Activated CD8-positive, alpha-beta T cell treated with anti-CD3 and anti-CD28 coated beads, Interleukin-2, amount 10 ng/mL, durations not matched to agents 7 days and 5 days (primary cell): ENCODE measurements at regions not wholly inside any gene's neighbourhood (a gene's known extent, or its start where the extent isn't known, plus 50 kb on each side); places are given as distances from the start of the nearest gene placed in this dataset.
"Not testable (repeated sequence)": the region's sequence is repeated elsewhere in the genome, so short reads cannot be mapped to it uniquely, and the experiment has no call there.

Experiments used
- ATAC-seq: fragments of 150-1000 bp; cut with Tn5 transposase; one replicate; pipeline ENCODE4 v1.10.0; 2021; ENCODE audit warnings: moderate library complexity
- CTCF ChIA-PET: fragments of 350-600 bp; sonication (Branson Sonifier 250); formaldehyde crosslinking; loops from one replicate; lab custom pipeline; 2021; ENCODE audit warnings: antibody characterized with exemption; lab: Charles Lee
- POLR2A ChIA-PET: fragments of 350-600 bp; sonication (Branson Sonifier 250); formaldehyde crosslinking; loops from one replicate; lab custom pipeline; 2021; ENCODE audit warnings: antibody characterized with exemption; lab: Charles Lee
- DNase-seq: peaks from one replicate; pipeline ENCODE4 v3.0.0-alpha.2; 2020
- H3K27ac Mint-ChIP-seq: one replicate; pipeline ENCODE4 v1.8.0; 2021; ENCODE audit warnings: mild to moderate bottlenecking, mixed read lengths
- H3K27me3 Mint-ChIP-seq: one replicate; pipeline ENCODE4 v1.8.0; 2021; ENCODE audit warnings: low read depth, mixed read lengths
- H3K36me3 Mint-ChIP-seq: one replicate; pipeline ENCODE4 v1.8.0; 2021; ENCODE audit warnings: low read depth, mixed read lengths
- H3K4me1 Mint-ChIP-seq: one replicate; pipeline ENCODE4 v1.8.0; 2021; ENCODE audit warnings: low read depth, mixed read lengths
- H3K4me3 Mint-ChIP-seq: one replicate; pipeline ENCODE4 v1.8.0; 2021; ENCODE audit warnings: mild to moderate bottlenecking, mixed read lengths
- H3K9me3 Mint-ChIP-seq: one replicate; pipeline ENCODE4 v1.8.0; 2022; ENCODE audit warnings: mixed read lengths; ENCODE audit not compliant: insufficient read depth

DNA sequence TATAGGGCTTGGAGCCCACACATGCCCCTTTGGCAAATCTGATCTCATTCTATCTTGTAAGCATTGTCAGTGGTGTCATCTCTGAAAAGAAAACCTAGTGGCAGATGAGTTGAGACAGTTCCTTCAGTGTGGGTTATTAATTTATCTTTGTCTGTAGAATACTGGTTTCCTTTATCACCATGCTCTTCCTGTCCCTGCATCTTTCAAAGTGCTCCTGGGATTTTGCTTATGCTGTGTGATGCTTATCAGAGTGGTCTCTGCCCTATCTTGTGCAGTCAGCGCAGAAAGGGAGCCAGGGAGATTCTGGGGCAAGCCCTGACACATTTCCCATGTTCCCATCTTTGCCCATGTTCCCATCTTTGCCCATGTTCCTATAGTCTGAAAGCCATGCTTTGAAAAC, 402.9 kb downstream of the RWDD3 start:
- no peaks in the 10 kb centered on the region for H3K36me3 Mint-ChIP-seq
- H3K4me1 Mint-ChIP-seq = no peaks in the 10 kb centered on the region
- CTCF ChIA-PET = no interaction called here
- POLR2A ChIA-PET = no interaction called here
- no peak for ATAC-seq
- H3K4me3 Mint-ChIP-seq = no peak overlapping the region
- no peak for DNase-seq
- H3K27me3 Mint-ChIP-seq = no peaks in the 10 kb centered on the region
- H3K9me3 Mint-ChIP-seq = no peaks in the 10 kb centered on the region
- H3K27ac Mint-ChIP-seq = no peak overlapping the region

DNA sequence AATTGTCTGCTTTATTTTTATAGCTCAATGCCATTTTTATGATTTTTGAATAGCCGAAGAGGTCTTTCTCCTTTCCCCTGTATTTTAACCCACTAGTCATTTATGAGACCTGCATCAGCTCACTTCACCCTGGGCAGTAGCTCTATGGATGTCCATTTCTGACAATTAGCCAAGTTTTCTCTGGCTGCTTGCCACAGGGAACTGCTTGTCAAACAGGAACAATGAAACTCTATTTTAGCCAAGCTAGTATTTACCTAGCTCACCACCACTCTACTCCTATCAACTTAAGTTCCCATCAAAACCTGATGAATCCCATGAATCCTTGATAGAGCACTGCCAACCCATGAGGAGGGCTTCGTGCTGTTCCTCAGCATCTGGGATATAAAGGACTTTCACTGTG, 406.7 kb downstream of the RWDD3 start:
- Mint-ChIP-seq H3K4me3 (no peak overlapping the region), H3K27ac (no peak overlapping the region), H3K27me3 (no peaks in the 10 kb centered on the region), H3K9me3 (no peaks in the 10 kb centered on the region), H3K4me1 (no peaks in the 10 kb centered on the region), H3K36me3 (no peaks in the 10 kb centered on the region)
- ChIA-PET POLR2A (interaction anchor here (0.6 kb wide), 1 partner anchor 28 kb away, joined by 3 read pairs; no protein-coding TSS in a partner anchor), CTCF (no interaction called here)
- DNase-seq (no peak), ATAC-seq (no peak)

- Mint-ChIP-seq H3K27me3 (no peaks in the 10 kb centered on the region), H3K4me1 (no peaks in the 10 kb centered on the region), H3K27ac (no peak overlapping the region), H3K36me3 (no peaks in the 10 kb centered on the region), H3K4me3 (no peak overlapping the region), H3K9me3 (no peaks in the 10 kb centered on the region)
- ChIA-PET CTCF (no interaction called here), POLR2A (no interaction called here)
- DNase-seq (no peak), ATAC-seq (no peak)
Observed at GRCh38 chr1:95641386-95641785, 407.4 kb downstream of the RWDD3 start.

DNA sequence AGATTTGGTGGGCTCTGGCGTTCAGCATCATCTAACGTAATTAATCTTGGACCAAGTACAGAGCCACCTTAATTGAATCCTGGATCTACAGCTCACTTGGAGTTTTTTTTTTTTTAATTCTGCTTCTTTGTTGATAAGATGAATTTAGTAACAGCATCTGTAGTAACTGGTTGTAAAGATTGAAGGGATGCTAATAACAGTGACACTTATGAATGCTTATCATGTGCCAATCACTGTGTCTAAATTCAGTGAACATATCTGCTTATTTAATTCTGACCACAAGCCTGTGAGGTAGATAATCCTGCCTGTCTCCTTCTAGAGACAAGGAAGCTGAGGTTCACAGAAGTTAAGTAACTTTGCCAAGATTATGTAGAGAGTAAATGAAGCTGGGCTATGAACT, 408.0 kb downstream of the RWDD3 start:
- Mint-ChIP-seq H3K27me3 (no peaks in the 10 kb centered on the region), H3K4me3 (no peak overlapping the region), H3K9me3 (no peaks in the 10 kb centered on the region), H3K4me1 (no peaks in the 10 kb centered on the region), H3K27ac (no peak overlapping the region), H3K36me3 (no peaks in the 10 kb centered on the region)
- DNase-seq = no peak
- ATAC-seq = no peak
- ChIA-PET POLR2A (no interaction called here), CTCF (no interaction called here)

- no peak overlapping the region for H3K4me3 Mint-ChIP-seq
- POLR2A ChIA-PET = no interaction called here
- no peaks in the 10 kb centered on the region for H3K4me1 Mint-ChIP-seq
- no peaks in the 10 kb centered on the region for H3K36me3 Mint-ChIP-seq
- H3K9me3 Mint-ChIP-seq = no peaks in the 10 kb centered on the region
- ATAC-seq (no peak), DNase-seq (no peak)
- no peak overlapping the region for H3K27ac Mint-ChIP-seq
- H3K27me3 Mint-ChIP-seq = no peaks in the 10 kb centered on the region
- CTCF ChIA-PET = no interaction called here
Observed at GRCh38 chr1:95643071-95643470, 409.1 kb downstream of the RWDD3 start.

DNA sequence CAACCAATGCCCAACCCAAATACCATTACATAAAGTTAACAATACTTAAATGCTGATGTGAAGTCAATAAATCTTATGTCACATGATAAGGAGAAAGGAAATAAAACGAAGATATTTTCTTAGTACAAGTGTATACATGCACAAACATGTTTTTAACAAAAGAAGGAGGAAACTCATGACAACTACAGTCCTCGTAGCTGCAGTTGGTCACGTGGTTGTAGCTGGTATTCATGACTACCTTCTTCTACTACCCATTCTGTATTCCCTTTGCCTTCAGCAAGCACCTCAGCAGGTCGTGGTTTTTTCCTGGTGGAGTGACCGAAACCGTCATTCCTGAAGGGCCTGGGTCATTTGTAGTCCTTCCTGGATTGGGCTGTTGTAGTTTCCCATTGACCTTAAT, 411.1 kb downstream of the RWDD3 start:
- CTCF ChIA-PET, DNase-seq, POLR2A ChIA-PET, H3K4me1 Mint-ChIP-seq, H3K27ac Mint-ChIP-seq, H3K4me3 Mint-ChIP-seq, H3K9me3 Mint-ChIP-seq, H3K36me3 Mint-ChIP-seq, H3K27me3 Mint-ChIP-seq, ATAC-seq: not testable (repeated sequence)

GRCh38 chr1:95650631-95651030, 416.6 kb downstream of the RWDD3 start:
- no peak overlapping the region for H3K4me3 Mint-ChIP-seq
- ChIA-PET POLR2A (no interaction called here), CTCF (no interaction called here)
- H3K9me3 Mint-ChIP-seq = no peaks in the 10 kb centered on the region
- no peaks in the 10 kb centered on the region for H3K27me3 Mint-ChIP-seq
- ATAC-seq (no peak), DNase-seq (no peak)
- no peaks in the 10 kb centered on the region for H3K36me3 Mint-ChIP-seq
- no peak overlapping the region for H3K27ac Mint-ChIP-seq
- no peaks in the 10 kb centered on the region for H3K4me1 Mint-ChIP-seq

- no peak overlapping the region for H3K27ac Mint-ChIP-seq
- ATAC-seq (no peak), DNase-seq (no peak)
- POLR2A ChIA-PET = no interaction called here
- H3K27me3 Mint-ChIP-seq = no peaks in the 10 kb centered on the region
- CTCF ChIA-PET = no interaction called here
- H3K4me1 Mint-ChIP-seq = no peaks in the 10 kb centered on the region
- H3K9me3 Mint-ChIP-seq = no peaks in the 10 kb centered on the region
- no peak overlapping the region for H3K4me3 Mint-ChIP-seq
- H3K36me3 Mint-ChIP-seq = no peaks in the 10 kb centered on the region
Observed at GRCh38 chr1:95652423-95652965, 418.5 kb downstream of the RWDD3 start.

- no peaks in the 10 kb centered on the region for H3K4me1 Mint-ChIP-seq
- no peak for DNase-seq
- no peak for ATAC-seq
- H3K4me3 Mint-ChIP-seq = no peak overlapping the region
- H3K9me3 Mint-ChIP-seq = no peaks in the 10 kb centered on the region
- CTCF ChIA-PET = no interaction called here
- no peaks in the 10 kb centered on the region for H3K27me3 Mint-ChIP-seq
- no peak overlapping the region for H3K27ac Mint-ChIP-seq
- no peaks in the 10 kb centered on the region for H3K36me3 Mint-ChIP-seq
- POLR2A ChIA-PET = no interaction called here
Observed at GRCh38 chr1:95653618-95654017, 419.6 kb downstream of the RWDD3 start.

GRCh38 chr1:95655321-95656020, 421.5 kb downstream of the RWDD3 start:
- Mint-ChIP-seq H3K4me1 (no peaks in the 10 kb centered on the region), H3K27ac (no peak overlapping the region), H3K4me3 (no peak overlapping the region), H3K36me3 (no peaks in the 10 kb centered on the region), H3K27me3 (no peaks in the 10 kb centered on the region), H3K9me3 (no peaks in the 10 kb centered on the region)
- ChIA-PET POLR2A (no interaction called here), CTCF (no interaction called here)
- ATAC-seq = no peak
- DNase-seq = no peak

GRCh38 chr1:95657248-95657647, 423.2 kb downstream of the RWDD3 start:
- ChIA-PET CTCF (no interaction called here), POLR2A (no interaction called here)
- Mint-ChIP-seq H3K27me3 (no peaks in the 10 kb centered on the region), H3K36me3 (no peaks in the 10 kb centered on the region), H3K27ac (no peak overlapping the region), H3K9me3 (no peaks in the 10 kb centered on the region), H3K4me1 (no peaks in the 10 kb centered on the region), H3K4me3 (no peak overlapping the region)
- DNase-seq (no peak), ATAC-seq (no peak)

GRCh38 chr1:95659166-95659565, 425.2 kb downstream of the RWDD3 start:
- Mint-ChIP-seq H3K9me3 (no peaks in the 10 kb centered on the region), H3K27ac (no peak overlapping the region), H3K36me3 (no peaks in the 10 kb centered on the region), H3K4me3 (no peak overlapping the region), H3K27me3 (no peaks in the 10 kb centered on the region), H3K4me1 (no peaks in the 10 kb centered on the region)
- ChIA-PET CTCF (no interaction called here), POLR2A (no interaction called here)
- no peak for ATAC-seq
- DNase-seq = no peak

DNA sequence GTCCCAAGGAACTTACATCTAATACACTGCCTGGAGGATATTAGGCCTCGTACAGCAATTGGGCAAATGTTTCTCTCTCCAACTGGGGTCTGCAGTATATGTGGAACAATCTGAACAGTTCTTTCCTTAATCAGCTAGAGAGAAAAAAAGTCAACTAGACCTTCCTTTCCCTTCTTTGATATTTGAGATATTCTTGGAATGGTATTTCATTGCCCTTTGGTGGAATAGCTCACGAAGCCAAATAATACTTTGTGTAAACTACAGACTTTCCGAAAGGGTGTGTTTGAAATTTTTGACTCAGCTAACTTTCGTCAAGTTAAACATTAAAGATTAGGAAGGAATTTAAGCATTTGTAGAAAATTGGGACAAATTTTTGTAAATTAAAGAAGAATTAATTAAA, 425.6 kb downstream of the RWDD3 start:
- ChIA-PET POLR2A (no interaction called here), CTCF (no interaction called here)
- DNase-seq = no peak
- H3K4me1 Mint-ChIP-seq = no peaks in the 10 kb centered on the region
- H3K27ac Mint-ChIP-seq = no peak overlapping the region
- no peaks in the 10 kb centered on the region for H3K36me3 Mint-ChIP-seq
- no peaks in the 10 kb centered on the region for H3K9me3 Mint-ChIP-seq
- no peak overlapping the region for H3K4me3 Mint-ChIP-seq
- ATAC-seq = no peak
- H3K27me3 Mint-ChIP-seq = no peaks in the 10 kb centered on the region
